Fibroblast of villous mesenchyme (primary cell): ENCODE measurements at regions not wholly inside any gene's neighbourhood (a gene's known extent, or its start where the extent isn't known, plus 50 kb on each side); places are given as distances from the start of the nearest gene placed in this dataset.

Source experiments
- DNase-seq: peaks from one replicate; pipeline ENCODE4 v3.0.0-alpha.2; 2010; ENCODE audit warnings: low read depth
- H3K4me3 ChIP-seq: 2 replicates; pipeline ENCODE4 v1.5.1; 2011; ENCODE audit warnings: low read depth, mild to moderate bottlenecking, low read length
- CTCF ChIP-seq: IDR thresholded peaks from 2 replicates; pipeline ENCODE4 v1.5.1; 2012; ENCODE audit warnings: low read depth, mild to moderate bottlenecking, low read length; ENCODE audit not compliant: insufficient read depth

GRCh38 chr21:29242201-29242600 is 56.5 kb upstream of the BACH1 start:
- DNase-seq, result no peak
- no peak for TF ChIP-seq CTCF
- no peak overlapping the region for H3K4me3 ChIP-seq

GRCh38 chr21:29243188-29243587 is 55.5 kb upstream of the BACH1 start:
- DNase-seq, result no peak
- no peak for TF ChIP-seq CTCF
- H3K4me3 ChIP-seq, result no peak overlapping the region

GRCh38 chr21:29245104-29245643 is 53.5 kb upstream of the BACH1 start:
- DNase-seq, result no peak
- TF ChIP-seq CTCF, result no peak
- no peak overlapping the region for H3K4me3 ChIP-seq

- H3K4me3 ChIP-seq, result no peak overlapping the region
- TF ChIP-seq CTCF, result no peak
- no peak for DNase-seq
These were observed 52.9 kb upstream of the BACH1 start for GRCh38 chr21:29245863-29246262.

GRCh38 chr21:29246614-29247013 is 52.1 kb upstream of the BACH1 start:
- no peak for DNase-seq

GRCh38 chr21:29248124-29248523 is 50.6 kb upstream of the BACH1 start:
- TF ChIP-seq CTCF, result no peak
- H3K4me3 ChIP-seq, result no peak overlapping the region

More at GRCh38 chr21:29246614-29247013, 52.1 kb upstream of the BACH1 start:
- no peak overlapping the region for H3K4me3 ChIP-seq
- no peak for TF ChIP-seq CTCF

More at GRCh38 chr21:29248124-29248523, 50.6 kb upstream of the BACH1 start:
- DNase-seq, result no peak
